Coronary artery (tissue), 2 donors: ENCODE measurements at regions not wholly inside any gene's neighbourhood (a gene's known extent, or its start where the extent isn't known, plus 50 kb on each side); places are given as distances from the start of the nearest gene placed in this dataset.

Experiments used
- DNase-seq: peaks from one replicate; pipeline ENCODE4 v3.0.0-alpha.2; 2017; ENCODE audit warnings: low spot score
- H3K27ac ChIP-seq, 2 donors: fragments of 200-600 bp; sonication (generic); one replicate each; pipeline ENCODE4 v1.5.1; 2016 to 2019
- H3K4me3 ChIP-seq: fragments of 200-600 bp; sonication (generic); 2 replicates; pipeline ENCODE4 v1.5.1; 2016; ENCODE audit warnings: mild to moderate bottlenecking, moderate library complexity
- CTCF ChIP-seq: fragments of 200-600 bp; sonication (generic); IDR thresholded peaks from one replicate; pipeline ENCODE4 v1.5.1; 2019; ENCODE audit warnings: antibody characterized with exemption

GRCh38 chr15:31499236-31499952 lies 172.8 kb downstream of the KLF13 start:
- DNase-seq = peak; percentile 45
- H3K4me3 ChIP-seq = no peak overlapping the region
- H3K27ac ChIP-seq = no peak overlapping the region
- no peak for TF ChIP-seq CTCF

- TF ChIP-seq CTCF = no peak
- peak; percentile 52 for DNase-seq
- no peak overlapping the region for H3K4me3 ChIP-seq
- H3K27ac ChIP-seq = peak overlapping the region in 1 of 2 donors; percentile 22
Observed at GRCh38 chr15:31499953-31500765, 173.5 kb downstream of the KLF13 start.

- Histone ChIP-seq H3K4me3 (no peak overlapping the region), H3K27ac (peak overlapping the region in 1 of 2 donors; percentile 22)
- TF ChIP-seq CTCF = no peak
- DNase-seq = peak; percentile 47
Observed at GRCh38 chr15:31500766-31501449, 174.3 kb downstream of the KLF13 start.

- Histone ChIP-seq H3K4me3 (no peak overlapping the region), H3K27ac (no peak overlapping the region)
- DNase-seq = peak; percentile 55
- TF ChIP-seq CTCF = no peak
Observed at GRCh38 chr15:31501536-31502157, 175.0 kb downstream of the KLF13 start.

- TF ChIP-seq CTCF = no peak
- Histone ChIP-seq H3K4me3 (no peak overlapping the region), H3K27ac (no peak overlapping the region)
- peak; percentile 43 for DNase-seq
Observed at GRCh38 chr15:31502541-31503229, 176.1 kb downstream of the KLF13 start.

- no peak for TF ChIP-seq CTCF
- DNase-seq = peak; percentile 24
- no peak overlapping the region for H3K27ac ChIP-seq
- no peak overlapping the region for H3K4me3 ChIP-seq
Observed at GRCh38 chr15:31503256-31503655, 176.6 kb downstream of the KLF13 start.
